ENCODE measurements at regions not wholly inside any gene's neighbourhood (a gene's known extent, or its start where the extent isn't known, plus 50 kb on each side); places are given as distances from the start of the nearest gene placed in this dataset.

DNA sequence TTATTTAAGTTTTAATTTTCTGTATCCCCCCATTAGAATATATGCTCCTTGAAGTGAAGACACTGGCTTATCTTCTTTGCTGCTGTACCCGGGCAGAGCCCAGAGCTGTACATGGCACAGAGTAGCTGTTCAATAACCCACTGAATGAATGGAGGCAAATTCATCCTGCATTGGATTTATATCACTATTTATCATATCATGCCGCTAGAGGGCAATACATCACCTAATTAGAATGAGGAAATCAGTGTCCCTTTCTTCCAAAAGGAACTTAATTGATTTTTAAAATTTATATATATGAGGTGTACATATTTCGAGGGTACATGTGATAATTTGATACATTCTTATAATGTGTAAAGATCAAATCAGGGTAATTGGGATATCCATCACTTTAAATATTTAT lies 89.2 kb upstream of the TMEM260 start:
- in situ Hi-C loops (cut with MboI): loop anchor here (10.0 to 25.0 kb wide), 3 partner anchors 814 to 1253 kb away; partner anchors contain the start of gene TBPL2
- Histone ChIP-seq H3K4me2 (ENCODE audit: unreplicated experiment) (no peak overlapping the region), H3K27me3 (replicated peaks; ENCODE audit: insufficient read depth) (0 out of 2 replicates have a peak, but pooled peaks cover 10% of the 10 kb centered on the region), H2AFZ (no peak overlapping the region), H3K79me2 (ENCODE audit: insufficient read depth) (no peaks in the 10 kb centered on the region), H3K36me3 (ENCODE audit: low read depth) (no peaks in the 10 kb centered on the region), H3K27ac (no peak overlapping the region), H4K20me1 (ENCODE audit: insufficient read depth) (no peaks in the 10 kb centered on the region), H3K9me2 (ENCODE audit: insufficient read depth) (no peaks in the 10 kb centered on the region), H3K9me3 (ENCODE audit: low read depth) (no peaks in the 10 kb centered on the region), H3K4me1 (ENCODE audit: insufficient read depth) (0 out of 2 replicates have a peak, but pooled peaks cover 6% of the 10 kb centered on the region), H3K4me3 (no peak overlapping the region), H3F3A (ENCODE audit: insufficient read depth) (peaks cover 6% of the 10 kb centered on the region), H3K9ac (no peak overlapping the region)
- WGBS, 2 experiments (ENCODE audit: low coverage in 1 of 2, low lambda C conversion rate in 2 of 2, missing lambda C conversion rate in 2 of 2): 0 to 2% methylated on average over 3 of the region's 3 CpGs
- TF ChIP-seq EZH2phosphoT487 (IDR thresholded peaks at IDR 0.05; ENCODE audit: insufficient read depth, low read depth) (no peak), EZH2 (IDR thresholded peaks at IDR 0.05; ENCODE audit: insufficient read depth, poor library complexity, severe bottlenecking) (no peak)
- peak; percentile 73 for DNase-seq

DNA sequence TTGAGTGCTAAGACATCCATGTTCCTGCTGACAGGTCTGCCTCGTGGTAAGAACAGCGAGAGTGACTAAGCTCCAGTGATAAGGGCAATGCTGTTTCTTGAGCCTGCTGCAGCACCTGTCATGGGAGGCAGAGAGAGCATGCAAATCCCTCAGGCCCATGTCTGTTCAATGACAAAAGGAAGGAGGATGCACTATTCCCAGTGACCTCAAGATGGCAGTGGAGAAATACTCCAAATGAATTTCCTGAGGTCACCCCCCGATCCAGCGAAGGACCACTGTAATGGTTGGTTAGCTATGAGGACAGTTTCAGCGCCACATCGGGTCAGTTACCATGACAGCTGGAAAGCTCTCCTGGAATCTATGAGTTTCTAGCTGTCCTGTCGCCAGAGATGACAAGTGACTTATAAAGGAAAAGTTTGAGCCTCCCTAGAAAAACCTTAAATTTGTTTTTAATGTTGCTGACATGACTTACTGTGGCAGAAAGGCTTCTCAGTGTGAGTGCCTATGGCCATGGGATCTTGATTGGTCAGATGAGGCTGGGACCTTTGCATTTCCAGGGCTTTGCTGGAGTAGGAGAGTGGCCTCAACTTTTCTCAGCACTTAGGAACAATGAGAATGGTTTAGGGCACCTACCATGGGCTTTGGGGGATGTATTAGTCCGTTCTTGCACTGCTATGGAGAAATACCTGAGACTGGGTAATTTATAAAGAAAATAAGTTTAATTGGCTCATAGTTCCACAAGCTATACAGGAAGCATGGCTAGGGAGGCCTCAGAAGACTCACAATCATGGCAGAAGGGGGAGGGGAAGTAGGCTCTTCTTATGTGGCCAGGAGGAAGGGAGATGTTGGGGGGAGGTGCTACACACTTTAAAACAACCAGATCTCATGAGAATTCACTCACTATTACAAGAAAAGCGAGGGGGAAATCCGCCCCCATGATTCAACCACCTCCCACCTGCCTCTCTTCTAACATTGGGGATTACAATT lies 88.0 kb upstream of the TMEM260 start:
- no peaks in the 10 kb centered on the region for H3K9me2 ChIP-seq (ENCODE audit: insufficient read depth)
- H3K9me3 ChIP-seq (ENCODE audit: low read depth): no peaks in the 10 kb centered on the region
- no peak overlapping the region for H2AFZ ChIP-seq
- no peaks in the 10 kb centered on the region for H3K79me2 ChIP-seq (ENCODE audit: insufficient read depth)
- H3K4me3 ChIP-seq: no peak overlapping the region
- in situ Hi-C loops (cut with MboI): loop anchor here (10.0 to 25.0 kb wide), 3 partner anchors 813 to 1254 kb away; partner anchors contain the start of gene TBPL2
- H3K36me3 ChIP-seq (ENCODE audit: low read depth): no peaks in the 10 kb centered on the region
- H3K4me1 ChIP-seq (ENCODE audit: insufficient read depth): 0 out of 2 replicates have a peak, but pooled peaks cover 6% of the 10 kb centered on the region
- TF ChIP-seq EZH2 (IDR thresholded peaks at IDR 0.05; ENCODE audit: insufficient read depth, poor library complexity, severe bottlenecking) (no peak), EZH2phosphoT487 (IDR thresholded peaks at IDR 0.05; ENCODE audit: insufficient read depth, low read depth) (no peak)
- H4K20me1 ChIP-seq (ENCODE audit: insufficient read depth): no peaks in the 10 kb centered on the region
- H3K9ac ChIP-seq: no peak overlapping the region
- H3K27me3 ChIP-seq (replicated peaks; ENCODE audit: insufficient read depth): peaks cover 12% of the 10 kb centered on the region; the same call in 1 of the 2 replicates
- H3K27ac ChIP-seq: no peak overlapping the region
- DNase-seq: peak; percentile 61
- 25 to 26% methylated on average over 10 of the region's 10 CpGs for WGBS, 2 experiments (ENCODE audit: low coverage in 1 of 2, low lambda C conversion rate in 2 of 2, missing lambda C conversion rate in 2 of 2)
- peaks cover 6% of the 10 kb centered on the region for H3F3A ChIP-seq (ENCODE audit: insufficient read depth)
- H3K4me2 ChIP-seq (ENCODE audit: unreplicated experiment): peak overlapping the region; percentile 52

DNA sequence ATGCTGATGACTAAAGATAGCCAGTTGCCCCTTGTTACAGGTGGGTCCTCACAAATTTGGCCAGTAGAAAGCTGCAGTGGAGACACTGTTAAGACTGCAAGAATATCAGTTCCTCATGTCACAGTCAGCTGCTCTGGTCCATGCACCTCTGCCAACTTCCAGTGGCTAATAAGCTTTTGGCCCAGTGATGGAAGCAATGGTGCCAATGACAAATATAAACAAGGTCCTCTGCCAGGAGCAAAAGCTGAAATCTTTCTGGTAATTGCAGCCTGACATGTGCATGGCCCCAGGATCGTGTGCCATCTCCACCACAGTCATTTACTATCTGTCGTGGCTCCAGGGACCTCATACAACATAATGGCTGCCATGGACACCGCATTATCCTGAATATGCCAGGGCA lies 85.4 kb upstream of the TMEM260 start:
- no peaks in the 10 kb centered on the region for H3K9me2 ChIP-seq (ENCODE audit: insufficient read depth)
- H3K9ac ChIP-seq: no peak overlapping the region
- in situ Hi-C loops (cut with MboI): loop anchor here (10.0 to 25.0 kb wide), 3 partner anchors 811 to 1257 kb away; partner anchors contain the start of gene TBPL2
- H4K20me1 ChIP-seq (ENCODE audit: insufficient read depth): no peaks in the 10 kb centered on the region
- H3K4me1 ChIP-seq (ENCODE audit: insufficient read depth): no peaks in the 10 kb centered on the region
- DNase-seq: no peak
- H3K27ac ChIP-seq: no peak overlapping the region
- no peak overlapping the region for H3K4me2 ChIP-seq (ENCODE audit: unreplicated experiment)
- H3F3A ChIP-seq (ENCODE audit: insufficient read depth): no peaks in the 10 kb centered on the region
- WGBS, 2 experiments (ENCODE audit: low coverage in 1 of 2, low lambda C conversion rate in 2 of 2, missing lambda C conversion rate in 2 of 2): 0 to 11% methylated on average over 3 of the region's 3 CpGs
- H3K4me3 ChIP-seq: no peak overlapping the region
- no peaks in the 10 kb centered on the region for H3K36me3 ChIP-seq (ENCODE audit: low read depth)
- H3K9me3 ChIP-seq (ENCODE audit: low read depth): no peaks in the 10 kb centered on the region
- TF ChIP-seq EZH2 (IDR thresholded peaks at IDR 0.05; ENCODE audit: insufficient read depth, poor library complexity, severe bottlenecking) (no peak), EZH2phosphoT487 (IDR thresholded peaks at IDR 0.05; ENCODE audit: insufficient read depth, low read depth) (no peak)
- H2AFZ ChIP-seq: no peak overlapping the region
- peaks cover 14% of the 10 kb centered on the region; the same call in 1 of the 2 replicates for H3K27me3 ChIP-seq (replicated peaks; ENCODE audit: insufficient read depth)
- H3K79me2 ChIP-seq (ENCODE audit: insufficient read depth): no peaks in the 10 kb centered on the region

DNA sequence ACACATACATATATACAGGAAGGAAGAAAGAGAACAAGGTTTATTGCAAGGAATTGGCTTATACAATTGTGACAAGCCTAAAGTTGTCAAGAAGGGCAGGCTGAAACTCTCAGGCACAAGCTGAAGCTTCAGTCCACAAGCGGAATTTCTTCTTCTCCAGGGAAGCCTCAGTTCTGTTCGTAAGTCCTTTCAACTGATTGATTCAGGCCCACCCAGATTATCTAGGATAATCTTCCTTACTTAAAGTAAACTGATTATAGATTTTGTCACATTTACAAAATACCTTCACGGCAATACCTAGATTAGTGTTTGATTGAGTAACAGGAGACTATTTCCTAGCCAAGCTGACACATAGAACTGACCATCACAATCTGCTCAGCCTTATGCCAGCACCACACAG lies 81.5 kb upstream of the TMEM260 start:
- H3K36me3 ChIP-seq (ENCODE audit: low read depth): no peaks in the 10 kb centered on the region
- H3K27ac ChIP-seq: no peak overlapping the region
- DNase-seq: no peak
- H3K4me1 ChIP-seq (ENCODE audit: insufficient read depth): no peaks in the 10 kb centered on the region
- WGBS, 2 experiments (ENCODE audit: low coverage in 1 of 2, low lambda C conversion rate in 2 of 2, missing lambda C conversion rate in 2 of 2): 70 to 74% methylated on average over 3 of the region's 3 CpGs
- H3F3A ChIP-seq (ENCODE audit: insufficient read depth): no peaks in the 10 kb centered on the region
- in situ Hi-C loops (cut with MboI): loop anchor here (10.0 to 25.0 kb wide), 3 partner anchors 807 to 1261 kb away; partner anchors contain the start of gene TBPL2
- H3K9me2 ChIP-seq (ENCODE audit: insufficient read depth): no peaks in the 10 kb centered on the region
- no peak for TF ChIP-seq EZH2 (IDR thresholded peaks at IDR 0.05; ENCODE audit: insufficient read depth, poor library complexity, severe bottlenecking)
- no peak for TF ChIP-seq EZH2phosphoT487 (IDR thresholded peaks at IDR 0.05; ENCODE audit: insufficient read depth, low read depth)
- H3K9me3 ChIP-seq (ENCODE audit: low read depth): no peaks in the 10 kb centered on the region
- no peak overlapping the region for H3K4me2 ChIP-seq (ENCODE audit: unreplicated experiment)
- H3K9ac ChIP-seq: no peak overlapping the region
- H3K79me2 ChIP-seq (ENCODE audit: insufficient read depth): no peaks in the 10 kb centered on the region
- no peak overlapping the region for H3K4me3 ChIP-seq
- H2AFZ ChIP-seq: no peak overlapping the region
- H4K20me1 ChIP-seq (ENCODE audit: insufficient read depth): no peaks in the 10 kb centered on the region
- peaks cover 17% of the 10 kb centered on the region; the same call in 1 of the 2 replicates for H3K27me3 ChIP-seq (replicated peaks; ENCODE audit: insufficient read depth)

Measured in GM23248 (cell line).